HG02798 (cell line): ENCODE measurements at regions not wholly inside any gene's neighbourhood (a gene's known extent, or its start where the extent isn't known, plus 50 kb on each side); places are given as distances from the start of the nearest gene placed in this dataset.
"Not testable (repeated sequence)": the region's sequence is repeated elsewhere in the genome, so short reads cannot be mapped to it uniquely, and the experiment has no call there.

Experiments
- ATAC-seq: cut with Tn5 transposase; IDR thresholded peaks from one replicate; pipeline ENCODE4 v1.9.1; 2021; ENCODE audit warnings: mild to moderate bottlenecking; ENCODE audit not compliant: unreplicated experiment, poor library complexity

- no peak for ATAC-seq
Measured at GRCh38 chr5:145470396-145470979, 364.7 kb downstream of the PRELID2 start.

DNA sequence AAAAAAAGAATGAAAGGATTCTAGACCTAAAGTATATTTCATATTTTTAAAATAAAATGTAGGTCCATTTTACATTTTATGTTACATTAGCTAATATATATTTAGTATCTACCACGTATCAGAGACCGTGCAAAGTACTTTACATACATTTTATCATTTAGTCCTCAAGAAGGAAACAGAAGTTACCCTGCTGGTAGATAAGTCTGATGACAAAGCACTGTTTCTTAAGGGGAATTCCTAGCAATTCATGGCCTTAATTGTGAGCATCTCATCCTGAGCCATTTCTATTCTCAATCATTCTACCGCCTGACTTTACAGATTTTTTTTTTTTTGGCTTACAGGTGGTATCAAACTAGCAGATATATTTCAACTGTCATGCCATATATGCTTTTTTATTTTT lies 367.7 kb downstream of the PRELID2 start:
- no peak for ATAC-seq

DNA sequence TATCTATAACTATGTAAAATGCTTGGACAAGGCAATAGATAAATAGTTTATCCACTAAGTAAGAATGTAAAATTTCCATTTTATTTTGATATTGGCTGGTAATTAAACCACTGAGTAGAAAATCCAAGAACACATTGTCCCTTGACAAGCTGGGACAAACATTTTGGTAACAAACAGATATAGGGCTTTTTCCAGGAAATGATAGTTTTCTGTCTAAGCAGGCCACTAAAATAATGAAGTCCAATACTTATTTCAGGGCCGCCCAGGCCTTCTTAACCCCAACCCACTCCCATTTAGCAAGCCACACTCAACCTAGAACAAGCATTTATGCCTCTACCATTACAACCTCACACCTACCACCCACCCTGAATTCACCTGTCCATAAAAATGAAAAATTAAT lies 368.6 kb downstream of the PRELID2 start:
- ATAC-seq: no peak

DNA sequence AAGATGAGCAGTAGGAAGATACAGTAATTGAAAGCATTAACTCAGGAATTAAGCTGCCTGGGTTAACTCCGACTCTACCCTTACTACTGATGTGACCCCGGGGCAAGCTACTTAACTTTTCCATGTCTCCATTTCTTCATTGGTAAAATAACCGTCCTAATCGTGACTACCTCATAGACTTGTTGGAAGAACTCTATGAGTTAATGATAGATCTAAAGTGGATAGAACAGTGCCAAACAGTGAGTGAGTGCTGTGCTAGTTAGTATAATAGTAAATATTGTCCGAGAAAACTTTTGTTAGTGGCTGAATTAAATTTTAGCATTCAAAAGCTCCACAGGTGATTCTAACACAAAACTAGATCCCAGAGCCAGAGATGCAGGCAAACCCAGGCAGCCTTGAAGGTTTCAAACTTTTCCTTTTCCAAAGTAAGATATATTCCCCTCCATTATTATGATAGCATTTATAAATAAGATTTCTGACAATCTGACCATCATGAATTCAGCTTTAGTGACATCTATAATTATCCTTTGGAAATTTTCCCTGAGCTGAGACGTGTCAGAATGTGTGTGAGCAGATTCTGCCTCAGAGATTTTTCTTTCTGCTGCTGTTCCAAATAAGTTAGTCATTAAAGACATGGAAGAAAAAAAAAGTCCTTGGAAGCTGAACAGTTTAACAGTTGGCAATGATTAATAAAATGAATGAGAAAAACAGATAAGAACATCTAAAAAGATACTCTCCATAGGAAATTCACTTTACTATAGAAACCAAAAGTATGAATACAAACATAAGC lies 369.5 kb downstream of the PRELID2 start:
- ATAC-seq: no peak

GRCh38 chr5:145464171-145464570 lies 371.0 kb downstream of the PRELID2 start:
- ATAC-seq: no peak

GRCh38 chr5:145463634-145464033 lies 371.5 kb downstream of the PRELID2 start:
- ATAC-seq: no peak

GRCh38 chr5:145462525-145462924 lies 372.6 kb downstream of the PRELID2 start:
- no peak for ATAC-seq

DNA sequence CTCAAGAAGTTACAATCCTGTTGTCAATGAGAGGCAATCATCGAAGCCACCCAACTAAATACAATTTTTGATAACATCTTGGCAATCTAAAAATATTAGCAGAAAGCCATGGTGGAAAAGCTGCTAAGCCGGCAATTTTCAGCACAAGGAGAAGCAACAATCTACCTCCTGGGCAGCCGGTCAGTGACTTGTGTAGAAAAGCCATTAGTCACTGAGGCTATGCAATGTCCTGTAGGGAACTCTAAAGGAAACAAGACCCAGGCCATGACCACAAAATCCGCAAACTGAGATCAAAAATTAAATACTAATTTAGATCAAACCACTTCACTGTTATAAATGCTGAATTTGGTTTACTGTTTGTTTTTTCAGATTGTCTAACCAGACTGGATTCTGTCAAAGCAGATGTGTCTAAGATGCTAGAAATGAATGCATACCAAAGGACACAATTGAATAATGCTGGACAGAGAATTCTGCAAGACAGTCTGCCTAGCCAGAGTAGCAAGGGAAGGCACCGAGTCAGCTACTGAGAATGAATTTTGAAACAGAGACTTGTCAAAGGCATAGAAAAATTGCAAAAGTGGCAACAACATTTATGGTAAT lies 384.8 kb downstream of the PRELID2 start:
- ATAC-seq: no peak

GRCh38 chr5:145449794-145450193 lies 385.3 kb downstream of the PRELID2 start:
- ATAC-seq: no peak

- ATAC-seq: not testable (repeated sequence)
Measured at GRCh38 chr5:145446875-145447274, 388.3 kb downstream of the PRELID2 start.

DNA sequence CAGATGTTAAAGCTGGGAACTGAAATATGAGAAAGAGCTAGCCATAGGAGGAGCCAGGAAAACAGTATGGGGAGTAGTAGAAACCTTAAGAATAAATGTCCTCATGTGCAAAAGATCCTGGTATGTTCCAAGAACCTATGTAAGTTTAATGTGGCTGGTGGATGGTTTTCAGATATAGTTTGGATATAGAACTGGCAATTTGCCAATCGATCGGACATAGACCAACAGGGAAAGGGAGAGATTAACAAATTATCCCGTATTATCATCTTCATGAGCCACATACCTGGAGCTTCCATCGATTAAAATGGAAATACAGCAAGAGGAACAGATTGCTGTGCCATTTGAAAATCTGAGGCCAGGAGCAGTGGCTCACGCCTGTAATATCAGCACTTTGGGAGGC lies 388.7 kb downstream of the PRELID2 start:
- no peak for ATAC-seq

- no peak for ATAC-seq
Measured at GRCh38 chr5:145445027-145445426, 390.1 kb downstream of the PRELID2 start.

GRCh38 chr5:145443964-145444363 lies 391.2 kb downstream of the PRELID2 start:
- ATAC-seq: no peak

DNA sequence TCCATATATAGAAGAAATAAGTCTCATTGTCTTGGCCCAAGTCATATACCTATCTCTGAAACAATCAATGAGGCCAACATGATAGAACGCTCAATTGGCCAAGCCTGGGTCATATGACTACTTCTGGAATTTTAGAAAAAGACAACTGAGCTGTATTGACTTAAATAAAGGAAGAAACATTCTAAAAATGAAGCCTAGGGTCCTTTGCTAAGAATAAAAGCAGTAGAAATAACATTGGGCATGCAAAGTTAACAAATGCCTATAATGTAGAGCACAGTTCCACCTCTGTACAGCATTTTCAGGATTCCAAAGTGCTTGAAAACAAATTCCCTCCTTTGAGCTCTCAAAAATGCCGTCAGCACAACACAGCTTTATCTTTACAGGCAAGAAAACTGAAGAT lies 391.8 kb downstream of the PRELID2 start:
- no peak for ATAC-seq

- ATAC-seq: not testable (repeated sequence)
Measured at GRCh38 chr5:145442661-145443060, 392.5 kb downstream of the PRELID2 start.

- ATAC-seq: no peak
Measured at GRCh38 chr5:145441228-145441627, 393.9 kb downstream of the PRELID2 start.

- ATAC-seq: no peak
Measured at GRCh38 chr5:145437627-145438026, 397.5 kb downstream of the PRELID2 start.

DNA sequence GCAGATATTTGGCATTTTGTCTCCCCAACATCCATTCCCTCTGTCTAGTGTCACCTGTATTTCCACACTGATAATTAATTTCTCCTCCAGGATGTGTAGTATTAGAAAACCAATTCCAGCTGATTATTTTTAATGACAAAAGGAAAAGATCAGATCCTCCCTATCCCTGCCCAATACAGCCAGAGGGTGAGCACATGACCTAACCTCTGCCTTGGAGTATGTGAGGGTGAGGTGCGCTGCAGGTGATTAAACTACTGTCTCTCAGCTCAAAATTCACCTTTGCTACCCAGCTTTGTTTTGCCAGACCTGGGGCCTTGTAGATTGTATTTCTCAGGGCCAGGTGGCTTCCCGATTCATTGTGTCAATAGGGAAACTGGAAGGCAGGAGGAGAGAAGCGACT lies 402.1 kb downstream of the PRELID2 start:
- no peak for ATAC-seq

DNA sequence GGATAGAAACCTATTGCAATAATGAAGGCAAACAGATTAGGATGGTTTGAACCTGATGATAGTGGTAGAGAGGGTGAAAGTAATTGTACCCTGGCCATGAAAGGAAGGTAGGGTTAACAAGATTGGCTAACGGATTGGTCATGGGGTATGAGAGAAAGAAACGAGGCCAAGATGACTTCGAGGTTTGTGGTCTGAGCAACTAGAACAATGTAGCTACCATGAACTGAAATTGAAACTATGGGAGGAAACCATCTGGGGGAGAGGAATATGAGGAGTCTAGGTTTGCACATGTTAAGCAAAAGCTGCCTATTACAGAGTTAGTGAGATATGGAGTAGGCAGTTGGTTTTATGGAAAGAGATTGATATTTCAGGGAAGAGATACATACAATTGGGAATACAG lies 406.0 kb downstream of the PRELID2 start:
- ATAC-seq: peak; percentile 64

- ATAC-seq: peak; percentile 69
Measured at GRCh38 chr5:145408048-145408341, 427.1 kb downstream of the PRELID2 start.

DNA sequence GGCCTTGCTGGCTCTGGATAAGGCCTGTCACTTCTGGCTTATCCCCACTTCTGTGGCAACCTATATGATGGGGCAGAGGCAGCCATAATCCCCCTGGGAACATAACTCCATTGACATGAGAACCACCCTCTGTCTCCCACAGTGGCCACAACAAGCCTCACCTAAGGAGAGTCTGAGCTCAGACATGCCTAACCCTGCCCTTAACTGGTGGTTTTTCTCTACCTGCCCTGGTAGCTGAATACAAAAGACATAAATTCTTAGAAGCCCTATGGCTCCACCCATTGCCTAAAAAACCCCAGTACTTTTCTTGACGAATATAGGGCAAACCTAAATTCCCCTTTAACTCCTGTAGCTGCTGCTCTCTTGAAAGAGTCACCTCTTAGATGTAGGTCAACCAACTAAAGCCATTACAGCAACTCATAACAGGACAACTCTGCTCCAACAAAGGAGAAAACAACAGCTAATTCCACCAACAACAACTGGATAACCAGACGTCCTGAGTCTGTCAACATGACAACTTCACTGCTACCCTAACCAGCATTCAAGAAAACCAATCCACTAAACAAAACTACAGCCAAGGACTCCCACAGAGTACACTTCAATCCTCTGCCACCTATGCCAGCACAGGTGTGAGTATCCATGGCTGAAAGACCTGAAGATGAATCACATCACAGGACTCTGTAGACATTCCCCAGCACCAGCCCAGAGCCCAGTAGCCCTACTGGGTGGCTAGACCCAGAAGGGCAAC lies 427.7 kb downstream of the PRELID2 start:
- ATAC-seq: peak; percentile 52
